Cardiac muscle cell (in vitro differentiated cells and primary cell): ENCODE measurements at regions not wholly inside any gene's neighbourhood (a gene's known extent, or its start where the extent isn't known, plus 50 kb on each side); places are given as distances from the start of the nearest gene placed in this dataset.

Experiments used
- DNase-seq, 2 donors: peaks; one replicate each; pipeline versions ENCODE4 v3.0.0 to v3.0.0-alpha.2; 2010 to 2017; ENCODE audit warnings: low read depth in 1 of 2, low spot score in 1 of 2
- H3K27ac ChIP-seq: fragments of 200-600 bp; sonication (generic); 2 replicates; pipeline ENCODE4 v1.5.1; 2016
- H3K27me3 ChIP-seq: fragments of 200-600 bp; sonication (generic); 2 replicates; pipeline ENCODE4 v1.6.0; 2016; ENCODE audit warnings: control low read depth
- H3K36me3 ChIP-seq: fragments of 200-600 bp; sonication (generic); 2 replicates; pipeline ENCODE4 v1.5.1; 2016; ENCODE audit warnings: control low read depth
- H3K4me1 ChIP-seq: fragments of 200-600 bp; sonication (generic); 2 replicates; pipeline ENCODE4 v1.8.1; 2017; ENCODE audit warnings: low read depth, mild to moderate bottlenecking, mixed run types
- H3K4me3 ChIP-seq: fragments of 200-600 bp; sonication (generic); 2 replicates; pipeline ENCODE4 v1.5.1; 2016; ENCODE audit warnings: mild to moderate bottlenecking
- H3K9me3 ChIP-seq: fragments of 200-600 bp; sonication (generic); 2 replicates; pipeline ENCODE4 v1.5.1; 2017; ENCODE audit warnings: low read depth, mild to moderate bottlenecking, control low read depth
- TF ChIP-seq, protein P1 (sequence below): IDR thresholded peaks from 2 replicates; pipeline ENCODE4 v1.5.1; 2012; ENCODE audit warnings: low read depth, mild to moderate bottlenecking, low read length

DNA sequence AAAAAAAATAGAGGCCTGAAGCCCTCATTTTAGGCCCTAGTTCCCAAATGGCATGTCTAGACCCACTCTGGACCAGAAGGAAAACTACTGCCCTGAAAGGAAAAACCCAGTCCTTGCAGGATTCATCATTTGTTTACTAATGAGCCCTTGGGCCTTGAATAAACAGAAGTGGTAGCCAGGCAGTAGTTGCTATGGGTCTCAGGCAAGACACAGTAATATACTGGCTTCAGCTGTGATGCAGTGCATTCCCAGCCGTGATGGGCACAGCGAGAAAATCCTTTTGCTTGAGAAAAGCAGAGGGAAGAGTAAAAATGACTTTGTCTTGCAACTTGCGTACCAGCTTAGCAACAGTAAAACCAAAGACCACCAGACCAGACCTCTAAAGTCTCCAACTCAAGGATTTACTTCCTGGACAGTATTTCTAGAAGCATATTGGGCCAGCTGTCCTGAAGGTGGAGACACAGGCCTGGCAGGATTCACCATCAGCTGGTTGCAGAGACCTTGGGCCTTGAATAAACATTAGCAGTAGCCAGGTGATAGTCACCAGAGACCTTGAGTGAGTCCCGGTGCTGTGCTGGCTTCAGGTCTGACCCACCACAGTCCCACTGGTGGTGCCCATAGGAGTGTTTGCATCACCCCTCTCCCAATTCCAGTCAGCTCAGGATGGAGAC lies 208.3 kb upstream of the SLITRK3 start:
- Histone ChIP-seq H3K9me3 (no peaks in the 10 kb centered on the region), H3K36me3 (no peaks in the 10 kb centered on the region), H3K4me1 (no peaks in the 10 kb centered on the region), H3K27ac (no peak overlapping the region), H3K4me3 (no peak overlapping the region), H3K27me3 (no peaks in the 10 kb centered on the region)
- TF ChIP-seq, protein P1, sequence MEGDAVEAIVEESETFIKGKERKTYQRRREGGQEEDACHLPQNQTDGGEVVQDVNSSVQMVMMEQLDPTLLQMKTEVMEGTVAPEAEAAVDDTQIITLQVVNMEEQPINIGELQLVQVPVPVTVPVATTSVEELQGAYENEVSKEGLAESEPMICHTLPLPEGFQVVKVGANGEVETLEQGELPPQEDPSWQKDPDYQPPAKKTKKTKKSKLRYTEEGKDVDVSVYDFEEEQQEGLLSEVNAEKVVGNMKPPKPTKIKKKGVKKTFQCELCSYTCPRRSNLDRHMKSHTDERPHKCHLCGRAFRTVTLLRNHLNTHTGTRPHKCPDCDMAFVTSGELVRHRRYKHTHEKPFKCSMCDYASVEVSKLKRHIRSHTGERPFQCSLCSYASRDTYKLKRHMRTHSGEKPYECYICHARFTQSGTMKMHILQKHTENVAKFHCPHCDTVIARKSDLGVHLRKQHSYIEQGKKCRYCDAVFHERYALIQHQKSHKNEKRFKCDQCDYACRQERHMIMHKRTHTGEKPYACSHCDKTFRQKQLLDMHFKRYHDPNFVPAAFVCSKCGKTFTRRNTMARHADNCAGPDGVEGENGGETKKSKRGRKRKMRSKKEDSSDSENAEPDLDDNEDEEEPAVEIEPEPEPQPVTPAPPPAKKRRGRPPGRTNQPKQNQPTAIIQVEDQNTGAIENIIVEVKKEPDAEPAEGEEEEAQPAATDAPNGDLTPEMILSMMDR, result no peak
- DNase-seq, result no peak

DNA sequence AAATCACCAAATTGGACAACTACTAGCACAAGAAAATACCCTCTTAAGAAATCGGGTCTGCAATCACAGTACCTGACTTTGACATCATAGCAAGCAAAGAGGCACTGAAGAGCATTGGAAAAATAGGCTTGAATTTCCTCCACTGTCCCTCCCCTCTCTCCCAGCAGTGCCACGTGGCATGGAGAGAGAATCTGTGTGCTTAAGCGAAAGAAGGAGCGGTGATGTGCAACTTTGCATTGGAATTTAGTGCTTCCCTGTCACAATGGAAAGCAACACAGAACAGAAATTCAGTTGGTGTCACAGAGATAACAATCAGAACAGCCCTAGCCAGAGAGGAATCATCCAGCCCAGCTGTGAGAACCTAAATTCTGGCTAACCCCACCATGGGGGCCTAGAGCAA lies 207.5 kb upstream of the SLITRK3 start:
- no peaks in the 10 kb centered on the region for H3K4me1 ChIP-seq
- H3K27me3 ChIP-seq, result no peaks in the 10 kb centered on the region
- H3K36me3 ChIP-seq, result no peaks in the 10 kb centered on the region
- DNase-seq, result no peak
- no peak overlapping the region for H3K27ac ChIP-seq
- TF ChIP-seq, protein P1, result no peak
- H3K4me3 ChIP-seq, result no peak overlapping the region
- H3K9me3 ChIP-seq, result no peaks in the 10 kb centered on the region

DNA sequence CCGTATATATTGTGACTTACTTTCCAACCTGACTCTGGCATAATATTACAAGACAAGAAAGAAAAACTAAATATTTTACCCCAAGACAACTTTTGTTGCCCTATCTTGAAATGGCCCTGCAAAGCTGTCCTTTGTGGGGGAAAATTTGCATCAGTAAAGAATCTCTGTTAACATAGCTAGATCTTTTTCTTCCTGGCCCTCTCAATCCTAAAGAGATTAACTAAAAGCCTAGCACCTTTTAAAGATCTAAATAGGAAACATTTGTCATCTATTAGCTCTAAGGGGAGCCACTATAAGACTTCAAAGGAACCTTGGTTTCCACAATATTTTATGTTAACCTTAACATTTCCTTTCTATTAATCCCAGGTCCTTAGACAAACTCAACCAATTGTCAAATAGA lies 199.0 kb upstream of the SLITRK3 start:
- TF ChIP-seq, protein P1, result no peak
- no peak for DNase-seq
- Histone ChIP-seq H3K36me3 (no peaks in the 10 kb centered on the region), H3K4me3 (no peak overlapping the region), H3K4me1 (no peaks in the 10 kb centered on the region), H3K9me3 (no peaks in the 10 kb centered on the region), H3K27me3 (no peaks in the 10 kb centered on the region), H3K27ac (no peak overlapping the region)

DNA sequence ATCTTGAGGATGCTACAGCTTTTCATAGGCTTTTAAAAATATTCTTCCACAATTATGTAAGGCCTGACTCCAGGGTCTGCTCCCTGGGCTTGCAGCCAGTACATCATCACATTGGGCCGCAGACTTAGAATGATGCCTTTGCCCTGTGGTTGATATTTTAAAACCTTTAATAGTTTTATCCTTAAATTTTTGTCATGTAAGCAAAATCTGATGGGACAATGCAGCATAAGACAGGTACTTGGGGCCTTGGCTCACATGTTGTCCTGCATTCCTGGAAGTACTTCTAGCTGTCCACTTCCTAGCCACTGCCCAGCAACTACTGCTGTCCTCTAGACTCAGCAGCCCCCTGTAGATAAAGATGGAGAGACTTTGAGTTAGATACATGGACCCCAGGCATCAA lies 197.3 kb upstream of the SLITRK3 start:
- H3K4me1 ChIP-seq, result no peaks in the 10 kb centered on the region
- no peak for DNase-seq
- TF ChIP-seq, protein P1, result no peak

DNA sequence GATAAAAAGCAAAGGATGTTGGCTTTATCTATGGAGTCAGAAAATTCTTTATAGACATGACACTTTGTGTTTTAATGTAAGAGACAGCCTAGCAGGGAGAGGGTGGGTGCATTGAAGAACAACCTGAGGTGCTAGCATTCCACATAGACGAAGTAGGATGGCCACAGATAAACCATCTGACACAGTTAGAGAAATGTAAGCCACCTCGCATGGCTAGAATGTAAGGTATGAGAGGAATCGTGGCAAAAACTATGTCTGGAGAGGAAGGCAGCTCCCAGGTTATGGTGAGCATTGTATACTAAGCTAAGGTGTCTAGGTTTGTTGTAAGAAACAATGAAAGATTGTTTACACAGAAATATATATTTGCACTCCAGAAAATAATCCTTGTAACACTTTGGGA lies 194.0 kb upstream of the SLITRK3 start:
- Histone ChIP-seq H3K4me3 (no peak overlapping the region), H3K27me3 (no peaks in the 10 kb centered on the region), H3K27ac (no peak overlapping the region), H3K9me3 (no peaks in the 10 kb centered on the region), H3K4me1 (no peaks in the 10 kb centered on the region), H3K36me3 (no peaks in the 10 kb centered on the region)
- TF ChIP-seq, protein P1, result no peak
- no peak for DNase-seq

More for the DNA sequence above, 197.3 kb upstream of the SLITRK3 start:
- Histone ChIP-seq H3K36me3 (no peaks in the 10 kb centered on the region), H3K4me3 (no peak overlapping the region), H3K9me3 (no peaks in the 10 kb centered on the region), H3K27me3 (no peaks in the 10 kb centered on the region), H3K27ac (no peak overlapping the region)
